HG03432 (cell line): ENCODE measurements at regions not wholly inside any gene's neighbourhood (a gene's known extent, or its start where the extent isn't known, plus 50 kb on each side); places are given as distances from the start of the nearest gene placed in this dataset.

Source experiments
- ATAC-seq: cut with Tn5 transposase; IDR thresholded peaks from one replicate; pipeline ENCODE4 v1.9.1; 2021; ENCODE audit warnings: mild to moderate bottlenecking, moderate library complexity; ENCODE audit not compliant: unreplicated experiment

DNA sequence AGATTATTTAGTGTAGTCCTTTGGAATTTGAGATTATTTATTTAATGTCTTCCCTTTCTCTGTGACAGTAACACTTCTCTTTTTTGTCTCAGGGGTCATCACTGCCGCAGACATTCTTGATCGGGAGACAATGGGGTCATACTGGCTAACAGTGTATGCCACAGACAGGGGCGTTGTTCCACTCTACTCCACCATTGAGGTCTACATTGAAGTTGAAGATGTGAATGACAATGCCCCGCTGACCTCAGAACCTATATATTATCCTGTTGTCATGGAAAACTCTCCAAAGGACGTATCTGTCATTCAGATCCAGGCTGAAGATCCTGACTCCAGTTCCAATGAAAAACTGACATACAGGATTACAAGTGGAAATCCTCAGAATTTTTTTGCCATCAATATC lies 299.9 kb downstream of the FAT3 start:
- ATAC-seq: no peak

GRCh38 chr11:92527467-92527866 lies 302.8 kb downstream of the FAT3 start:
- no peak for ATAC-seq

GRCh38 chr11:92528001-92528400 lies 303.4 kb downstream of the FAT3 start:
- no peak for ATAC-seq

- ATAC-seq: no peak
Measured at GRCh38 chr11:92531065-92531739, 306.6 kb downstream of the FAT3 start.

DNA sequence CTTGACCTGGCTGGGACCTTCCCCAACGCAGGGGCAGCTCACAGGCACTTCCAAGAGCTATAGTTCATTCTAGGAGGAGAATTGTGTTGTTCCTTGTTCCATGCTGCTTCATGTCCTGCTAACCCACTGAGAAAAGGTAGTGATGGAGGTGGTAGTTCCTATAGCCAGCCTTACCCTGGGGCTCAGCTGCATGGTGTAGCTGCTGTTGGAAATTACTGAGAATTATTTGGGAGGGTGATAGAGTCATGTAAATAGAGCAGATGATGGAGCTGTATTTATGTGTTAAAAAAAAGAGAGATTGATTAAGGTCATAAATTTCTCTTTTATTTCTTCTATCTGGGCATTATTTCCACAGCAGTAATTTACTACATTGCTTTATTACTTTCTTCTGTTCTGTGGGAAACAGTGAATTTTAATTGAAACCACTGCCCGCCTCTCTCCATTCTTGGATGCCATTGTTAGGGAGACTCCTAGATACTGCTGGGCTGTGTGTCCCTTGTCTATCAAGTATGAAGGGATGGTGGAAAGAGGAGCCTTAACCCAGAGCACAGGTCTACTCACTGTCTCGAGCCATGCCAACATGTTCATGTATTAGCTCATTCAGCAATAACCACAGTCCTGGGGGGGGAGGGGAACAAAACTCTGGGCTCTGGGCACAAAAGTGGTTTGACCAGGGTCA lies 309.2 kb downstream of the FAT3 start:
- no peak for ATAC-seq

- ATAC-seq: no peak
Measured at GRCh38 chr11:92536883-92537282, 312.3 kb downstream of the FAT3 start.

- no peak for ATAC-seq
Measured at GRCh38 chr11:92540096-92540495, 315.5 kb downstream of the FAT3 start.

GRCh38 chr11:92545906-92546471 lies 321.4 kb downstream of the FAT3 start:
- no peak for ATAC-seq

DNA sequence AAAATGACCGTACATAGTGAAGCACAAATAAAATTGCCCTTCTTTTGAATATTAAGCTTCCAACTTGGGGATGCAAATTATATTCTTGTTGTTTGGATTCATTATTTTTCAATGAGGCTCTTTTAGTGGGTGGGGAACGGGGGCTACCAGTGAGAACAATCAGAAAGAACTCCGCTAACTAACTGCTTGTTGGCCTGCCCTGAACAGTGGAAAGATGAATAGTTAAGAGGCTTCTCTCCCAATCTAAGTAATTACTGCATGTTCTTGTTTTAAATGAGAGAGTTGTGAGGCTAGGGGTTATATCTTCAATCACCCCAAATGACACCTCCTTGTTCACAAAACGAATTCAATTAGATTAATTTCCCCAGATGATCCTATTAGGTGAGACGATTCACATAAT lies 322.0 kb downstream of the FAT3 start:
- ATAC-seq: no peak

DNA sequence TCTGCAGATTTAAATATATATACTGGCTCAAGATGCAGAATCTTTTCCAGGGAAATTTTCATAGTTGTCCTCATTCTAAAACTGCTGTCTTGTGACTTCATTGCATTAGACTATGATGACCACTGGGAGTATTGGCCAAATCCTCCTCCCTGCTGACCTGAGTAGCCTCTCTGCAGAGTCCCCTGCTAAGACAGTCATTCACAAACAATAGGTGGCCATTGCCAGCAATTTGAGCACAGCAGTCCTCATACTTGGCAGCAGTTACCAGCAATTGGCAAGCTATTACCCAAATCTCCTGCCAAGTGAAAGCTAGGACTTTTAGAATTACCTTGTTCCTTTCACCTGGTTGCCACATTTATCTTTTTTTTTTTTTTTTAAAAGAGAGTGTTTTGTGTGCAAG lies 325.8 kb downstream of the FAT3 start:
- no peak for ATAC-seq

DNA sequence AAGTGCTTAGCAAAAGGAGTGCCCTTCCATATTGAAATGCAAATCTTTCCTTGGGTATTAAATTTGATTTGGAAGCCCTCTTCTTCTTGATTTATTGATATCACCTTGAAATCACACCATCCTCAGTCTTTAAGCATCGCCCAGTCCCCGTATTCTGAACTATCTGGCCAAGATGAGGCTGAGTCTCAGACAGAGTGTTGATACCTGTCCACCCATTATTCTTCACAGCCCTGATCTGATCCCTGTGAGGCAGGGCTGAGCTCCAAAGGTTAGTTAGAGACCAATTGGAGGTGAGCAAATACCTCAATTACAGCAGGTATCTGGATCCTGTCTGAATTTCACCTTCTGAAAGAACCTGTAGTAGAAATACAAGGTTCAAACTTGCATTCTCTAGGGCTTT lies 326.3 kb downstream of the FAT3 start:
- ATAC-seq: no peak

- no peak for ATAC-seq
Measured at GRCh38 chr11:92552942-92553341, 328.3 kb downstream of the FAT3 start.

- ATAC-seq: no peak
Measured at GRCh38 chr11:92554688-92555087, 330.1 kb downstream of the FAT3 start.

DNA sequence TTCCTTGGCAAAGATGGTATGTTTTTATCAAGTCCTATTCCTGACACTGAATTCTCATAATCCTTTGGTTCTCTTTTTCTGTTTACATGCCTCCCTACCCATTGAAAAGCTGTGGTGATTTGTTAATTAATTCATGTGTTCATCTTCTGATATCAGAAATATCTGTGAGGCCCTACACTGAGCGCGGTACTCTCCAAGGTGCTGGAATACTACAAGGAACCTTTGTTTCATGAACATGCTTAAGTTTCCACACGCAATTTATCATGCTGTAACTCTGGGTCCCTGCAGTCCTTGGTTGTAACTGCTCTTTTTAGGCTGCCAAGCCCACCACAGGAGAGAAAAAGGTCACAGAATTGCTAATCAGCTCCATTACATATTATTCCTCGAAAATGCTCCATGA lies 331.8 kb downstream of the FAT3 start:
- no peak for ATAC-seq

- no peak for ATAC-seq
Measured at GRCh38 chr11:92557879-92558278, 333.3 kb downstream of the FAT3 start.

DNA sequence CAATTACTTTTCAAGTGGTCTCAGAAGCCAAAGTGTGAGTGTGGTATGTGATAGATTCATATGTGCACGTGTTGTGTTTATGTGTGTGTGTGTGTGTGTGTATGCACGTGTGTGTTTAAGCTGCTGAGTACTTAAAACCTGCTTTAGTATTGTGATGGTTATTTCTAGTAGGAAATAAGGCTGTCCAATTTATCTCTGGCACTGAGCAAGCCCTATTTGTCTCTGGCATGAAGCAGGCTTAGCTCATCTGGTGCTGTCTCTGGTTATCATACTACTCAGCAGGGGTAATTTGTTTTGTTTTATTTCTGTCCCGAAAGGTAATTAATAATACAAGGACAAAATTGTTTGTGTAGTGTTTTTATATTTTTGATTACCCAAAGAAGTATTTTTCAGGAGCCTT lies 333.7 kb downstream of the FAT3 start:
- ATAC-seq: no peak

GRCh38 chr11:92569726-92570125 lies 345.1 kb downstream of the FAT3 start:
- ATAC-seq: no peak

GRCh38 chr11:92572559-92572958 lies 347.9 kb downstream of the FAT3 start:
- ATAC-seq: no peak

DNA sequence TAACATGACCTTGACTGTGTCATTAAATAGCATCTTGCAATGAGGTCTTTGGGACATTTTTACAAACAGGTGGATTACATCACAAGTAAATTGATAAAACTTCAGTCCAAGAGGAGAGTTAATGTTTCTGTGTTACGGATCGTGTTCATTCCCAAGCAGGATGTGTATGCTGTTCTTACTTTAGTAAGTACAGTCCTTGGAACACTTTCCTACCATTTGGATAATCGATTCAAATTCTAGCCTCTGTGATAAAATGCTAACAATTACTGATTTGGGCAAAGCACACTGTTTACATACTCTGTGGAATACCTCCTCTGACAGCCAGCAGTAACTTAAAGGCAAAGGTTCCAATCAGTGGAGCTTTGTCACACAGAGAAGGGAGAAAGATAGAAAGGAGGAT lies 351.7 kb downstream of the FAT3 start:
- no peak for ATAC-seq

- no peak for ATAC-seq
Measured at GRCh38 chr11:92580908-92581307, 356.3 kb downstream of the FAT3 start.

DNA sequence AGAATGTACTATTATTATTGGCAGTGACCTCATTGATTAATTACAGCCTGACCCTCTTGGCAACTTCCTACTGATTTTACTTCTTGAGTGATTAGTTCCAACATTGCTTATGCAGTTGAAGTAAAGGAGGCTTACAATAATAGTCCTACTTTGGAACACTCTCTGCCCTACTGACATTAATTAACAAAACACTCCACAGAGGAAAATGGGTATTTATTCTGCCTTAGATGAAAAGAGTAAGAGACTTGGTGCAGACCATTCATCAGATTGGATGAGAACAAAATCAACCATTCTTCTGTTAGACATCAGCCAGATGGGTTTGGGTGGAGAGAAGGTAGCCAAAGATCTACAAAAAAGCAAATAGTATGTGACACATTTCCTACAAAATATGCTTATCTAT lies 363.8 kb downstream of the FAT3 start:
- no peak for ATAC-seq

DNA sequence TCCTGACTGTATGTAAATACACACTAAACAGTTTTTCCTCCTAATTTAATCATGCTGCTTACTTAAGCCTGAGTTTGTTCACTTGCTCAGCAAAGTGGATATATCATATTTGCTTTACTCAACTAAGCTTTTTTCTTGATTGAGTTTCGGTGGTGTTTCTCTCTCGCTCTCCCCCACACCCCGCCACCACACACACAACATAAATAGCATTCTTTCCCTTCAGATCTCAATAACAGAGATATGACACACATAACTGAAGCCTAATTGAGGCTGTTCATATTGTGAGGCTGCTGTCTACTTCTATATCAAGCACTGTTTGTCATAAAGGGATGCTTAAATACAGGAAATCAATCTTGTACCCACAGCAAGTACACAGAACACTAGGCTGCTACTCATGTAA lies 364.9 kb downstream of the FAT3 start:
- no peak for ATAC-seq

DNA sequence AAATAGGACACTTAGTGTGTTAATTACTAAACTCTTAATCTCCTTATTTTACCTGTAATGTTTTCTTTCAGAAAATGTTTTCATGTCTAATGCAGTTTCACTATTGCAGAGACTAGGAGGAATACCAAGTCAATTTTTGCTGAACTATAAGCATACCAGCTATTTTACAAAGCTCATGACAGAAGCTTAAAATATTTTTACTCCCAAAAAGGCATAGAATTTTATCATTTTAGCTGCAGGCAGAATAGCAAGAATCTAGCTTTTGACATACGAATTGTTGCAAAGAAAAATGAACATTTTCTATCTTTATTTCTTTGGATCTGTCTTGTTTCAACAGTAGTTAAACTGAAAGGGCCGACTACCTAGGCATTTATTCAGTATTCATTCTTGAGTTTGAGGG lies 366.9 kb downstream of the FAT3 start:
- ATAC-seq: no peak
